ENCODE measurements at regions not wholly inside any gene's neighbourhood (a gene's known extent, or its start where the extent isn't known, plus 50 kb on each side); places are given as distances from the start of the nearest gene placed in this dataset.

- TF ChIP-seq POLR2A (IDR thresholded peaks at IDR 0.05) (no peak), CTCF (IDR thresholded peaks at IDR 0.05) (no peak)
Observed at GRCh38 chr1:238152119-238152518, 261.4 kb upstream of the ZP4 start.

Data from adrenal gland (tissue), 5 donors.